ENCODE measurements at regions not wholly inside any gene's neighbourhood (a gene's known extent, or its start where the extent isn't known, plus 50 kb on each side); places are given as distances from the start of the nearest gene placed in this dataset.

GRCh38 chr12:17278946-17279345, 673.0 kb upstream of the LMO3 start:
- no peak for DNase-seq (ENCODE audit: low spot score)
- in situ Hi-C loops (cut with MboI; ENCODE audit: low pct_unique_long_range_greater_than_20kb, low sequenced_read_pairs, unreplicated experiment): no loop called here
- TF ChIP-seq, protein P1, sequence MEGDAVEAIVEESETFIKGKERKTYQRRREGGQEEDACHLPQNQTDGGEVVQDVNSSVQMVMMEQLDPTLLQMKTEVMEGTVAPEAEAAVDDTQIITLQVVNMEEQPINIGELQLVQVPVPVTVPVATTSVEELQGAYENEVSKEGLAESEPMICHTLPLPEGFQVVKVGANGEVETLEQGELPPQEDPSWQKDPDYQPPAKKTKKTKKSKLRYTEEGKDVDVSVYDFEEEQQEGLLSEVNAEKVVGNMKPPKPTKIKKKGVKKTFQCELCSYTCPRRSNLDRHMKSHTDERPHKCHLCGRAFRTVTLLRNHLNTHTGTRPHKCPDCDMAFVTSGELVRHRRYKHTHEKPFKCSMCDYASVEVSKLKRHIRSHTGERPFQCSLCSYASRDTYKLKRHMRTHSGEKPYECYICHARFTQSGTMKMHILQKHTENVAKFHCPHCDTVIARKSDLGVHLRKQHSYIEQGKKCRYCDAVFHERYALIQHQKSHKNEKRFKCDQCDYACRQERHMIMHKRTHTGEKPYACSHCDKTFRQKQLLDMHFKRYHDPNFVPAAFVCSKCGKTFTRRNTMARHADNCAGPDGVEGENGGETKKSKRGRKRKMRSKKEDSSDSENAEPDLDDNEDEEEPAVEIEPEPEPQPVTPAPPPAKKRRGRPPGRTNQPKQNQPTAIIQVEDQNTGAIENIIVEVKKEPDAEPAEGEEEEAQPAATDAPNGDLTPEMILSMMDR (IDR thresholded peaks at IDR 0.05; ENCODE audit: extremely low read depth, insufficient read depth, missing control alignments): no peak

DNA sequence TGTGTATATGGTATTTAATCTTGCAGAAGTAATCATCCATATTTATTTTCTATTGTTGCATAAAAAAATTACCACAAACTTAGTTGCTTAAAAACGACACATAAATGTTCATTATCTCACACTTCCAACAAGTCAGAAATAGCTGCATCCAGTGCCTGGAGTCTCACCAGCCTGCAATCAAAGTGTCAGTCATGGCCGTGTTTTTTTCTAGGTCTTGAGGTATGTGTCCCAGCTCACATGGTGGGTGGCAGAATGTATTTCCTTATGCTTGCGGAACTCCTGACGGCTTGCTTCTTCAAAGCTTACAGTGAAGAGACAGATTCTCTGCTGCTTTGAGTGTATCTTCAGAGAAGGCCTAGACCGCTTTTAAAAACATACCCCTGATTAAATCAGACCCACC, 670.2 kb upstream of the LMO3 start:
- in situ Hi-C loops (cut with MboI; ENCODE audit: low pct_unique_long_range_greater_than_20kb, low sequenced_read_pairs, unreplicated experiment): no loop called here
- TF ChIP-seq, protein P1 (IDR thresholded peaks at IDR 0.05; ENCODE audit: extremely low read depth, insufficient read depth, missing control alignments): no peak

GRCh38 chr12:17266856-17267255, 660.9 kb upstream of the LMO3 start:
- no peak for DNase-seq (ENCODE audit: low spot score)
- in situ Hi-C loops (cut with MboI; ENCODE audit: low pct_unique_long_range_greater_than_20kb, low sequenced_read_pairs, unreplicated experiment): no loop called here
- TF ChIP-seq, protein P1 (IDR thresholded peaks at IDR 0.05; ENCODE audit: extremely low read depth, insufficient read depth, missing control alignments): no peak

More for the DNA sequence above, 670.2 kb upstream of the LMO3 start:
- DNase-seq (ENCODE audit: low spot score): no peak

DNA sequence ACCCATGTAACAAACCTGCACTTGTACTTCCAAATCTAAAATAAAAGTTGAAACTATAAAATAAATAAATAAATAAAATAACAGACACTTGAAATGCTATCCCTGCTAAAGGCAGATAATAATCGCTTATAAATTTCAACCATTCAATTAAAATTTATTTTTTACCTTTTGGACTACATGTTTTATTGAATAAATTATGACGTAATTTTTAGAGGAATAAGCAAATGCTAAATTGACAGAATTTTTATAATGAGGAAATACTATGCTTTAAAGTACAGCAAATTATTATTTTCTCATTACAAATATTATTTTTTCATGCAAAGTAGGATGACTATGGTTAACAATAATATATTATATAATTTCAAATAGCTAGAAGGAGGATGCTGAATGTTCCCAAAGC, 658.6 kb upstream of the LMO3 start:
- TF ChIP-seq, protein P1 (IDR thresholded peaks at IDR 0.05; ENCODE audit: extremely low read depth, insufficient read depth, missing control alignments): no peak
- in situ Hi-C loops (cut with MboI; ENCODE audit: low pct_unique_long_range_greater_than_20kb, low sequenced_read_pairs, unreplicated experiment): no loop called here
- no peak for DNase-seq (ENCODE audit: low spot score)

DNA sequence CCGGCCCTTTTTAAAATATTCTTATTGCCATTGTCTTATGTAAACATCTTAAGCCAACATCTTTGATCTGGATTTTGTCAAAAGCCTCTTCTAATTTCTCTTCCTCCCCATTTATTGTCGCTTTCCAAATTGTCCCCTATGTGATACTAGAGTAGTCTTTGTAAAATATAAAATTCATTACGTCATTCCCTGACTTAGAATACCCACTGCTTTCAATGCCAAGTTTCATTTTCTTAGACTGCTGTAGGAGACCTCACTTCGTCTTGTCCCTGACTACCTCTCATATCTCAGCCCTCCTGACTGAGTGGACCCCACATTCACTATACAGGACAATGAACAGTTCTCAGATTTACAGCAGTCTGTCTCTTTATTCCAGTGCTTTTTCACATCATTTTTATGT, 633.9 kb upstream of the LMO3 start:
- no peak for DNase-seq (ENCODE audit: low spot score)
- TF ChIP-seq, protein P1 (IDR thresholded peaks at IDR 0.05; ENCODE audit: extremely low read depth, insufficient read depth, missing control alignments): no peak
- in situ Hi-C loops (cut with MboI; ENCODE audit: low pct_unique_long_range_greater_than_20kb, low sequenced_read_pairs, unreplicated experiment): no loop called here

GRCh38 chr12:17235996-17236395, 630.0 kb upstream of the LMO3 start:
- TF ChIP-seq, protein P1 (IDR thresholded peaks at IDR 0.05; ENCODE audit: extremely low read depth, insufficient read depth, missing control alignments): no peak
- no peak for DNase-seq (ENCODE audit: low spot score)
- in situ Hi-C loops (cut with MboI; ENCODE audit: low pct_unique_long_range_greater_than_20kb, low sequenced_read_pairs, unreplicated experiment): no loop called here
